Endothelial cell of umbilical vein (primary cell): ENCODE measurements at regions not wholly inside any gene's neighbourhood (a gene's known extent, or its start where the extent isn't known, plus 50 kb on each side); places are given as distances from the start of the nearest gene placed in this dataset.

Experiments used
- EZH2 ChIP-seq: IDR thresholded peaks from 2 replicates; pipeline ENCODE4 v1.6.1; 2012; ENCODE audit warnings: borderline replicate concordance, low read depth, mild to moderate bottlenecking, moderate library complexity, low read length, inconsistent platforms; ENCODE audit not compliant: severe bottlenecking
- FOS ChIP-seq: IDR thresholded peaks from 2 replicates; pipeline ENCODE4 v1.6.1; 2011; ENCODE audit warnings: mild to moderate bottlenecking, low read length, moderate library complexity, borderline replicate concordance; ENCODE audit not compliant: insufficient read depth
- POLR2A ChIP-seq: IDR thresholded peaks from 2 replicates; pipeline ENCODE4 v1.6.1; 2012; ENCODE audit warnings: low read depth, mild to moderate bottlenecking, control low read depth, low read length
- POLR2AphosphoS5 ChIP-seq: IDR thresholded peaks from 2 replicates; pipeline ENCODE4 v1.6.1; 2012; ENCODE audit warnings: low read depth, mild to moderate bottlenecking, control low read depth, low read length, moderate library complexity; ENCODE audit not compliant: insufficient read depth
- TF ChIP-seq, protein P1 (sequence below): IDR thresholded peaks from 2 replicates; pipeline ENCODE4 v1.6.1; 2011; ENCODE audit not compliant: insufficient read depth, insufficient read length
- TF ChIP-seq, protein P2 (sequence below), 2 donors: IDR thresholded peaks; 1 replicate in 1 of 2; 2 replicates in 1 of 2; pipeline ENCODE4 v1.5.1; 2011; ENCODE audit warnings: low read length in 2 of 2, mild to moderate bottlenecking in 2 of 2, moderate library complexity in 2 of 2, control low read depth in 1 of 2, inconsistent platforms in 1 of 2, low read depth in 1 of 2; ENCODE audit not compliant: insufficient read depth in 1 of 2; ENCODE audit errors: extremely low read depth in 1 of 2

- TF ChIP-seq, protein P1, sequence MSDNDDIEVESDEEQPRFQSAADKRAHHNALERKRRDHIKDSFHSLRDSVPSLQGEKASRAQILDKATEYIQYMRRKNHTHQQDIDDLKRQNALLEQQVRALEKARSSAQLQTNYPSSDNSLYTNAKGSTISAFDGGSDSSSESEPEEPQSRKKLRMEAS = no peak
- TF ChIP-seq POLR2AphosphoS5 = no peak
- no peak for TF ChIP-seq POLR2A
- TF ChIP-seq, protein P2, sequence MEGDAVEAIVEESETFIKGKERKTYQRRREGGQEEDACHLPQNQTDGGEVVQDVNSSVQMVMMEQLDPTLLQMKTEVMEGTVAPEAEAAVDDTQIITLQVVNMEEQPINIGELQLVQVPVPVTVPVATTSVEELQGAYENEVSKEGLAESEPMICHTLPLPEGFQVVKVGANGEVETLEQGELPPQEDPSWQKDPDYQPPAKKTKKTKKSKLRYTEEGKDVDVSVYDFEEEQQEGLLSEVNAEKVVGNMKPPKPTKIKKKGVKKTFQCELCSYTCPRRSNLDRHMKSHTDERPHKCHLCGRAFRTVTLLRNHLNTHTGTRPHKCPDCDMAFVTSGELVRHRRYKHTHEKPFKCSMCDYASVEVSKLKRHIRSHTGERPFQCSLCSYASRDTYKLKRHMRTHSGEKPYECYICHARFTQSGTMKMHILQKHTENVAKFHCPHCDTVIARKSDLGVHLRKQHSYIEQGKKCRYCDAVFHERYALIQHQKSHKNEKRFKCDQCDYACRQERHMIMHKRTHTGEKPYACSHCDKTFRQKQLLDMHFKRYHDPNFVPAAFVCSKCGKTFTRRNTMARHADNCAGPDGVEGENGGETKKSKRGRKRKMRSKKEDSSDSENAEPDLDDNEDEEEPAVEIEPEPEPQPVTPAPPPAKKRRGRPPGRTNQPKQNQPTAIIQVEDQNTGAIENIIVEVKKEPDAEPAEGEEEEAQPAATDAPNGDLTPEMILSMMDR (IDR thresholded peaks at IDR 0.05; ENCODE audit: extremely low read depth in 1 of 2, insufficient read depth in 1 of 2, low read depth in 1 of 2, low read length in 2 of 2) = no peak
- no peak for TF ChIP-seq EZH2
- TF ChIP-seq FOS = no peak
Observed at GRCh38 chr18:53935803-53936202, 288.7 kb downstream of the MBD2 start.
